GM12891 (cell line): ENCODE measurements at regions not wholly inside any gene's neighbourhood (a gene's known extent, or its start where the extent isn't known, plus 50 kb on each side); places are given as distances from the start of the nearest gene placed in this dataset.

Experiments
- POLR2A ChIP-seq: IDR thresholded peaks from 2 replicates; pipeline ENCODE4 v1.6.1; 2011; ENCODE audit warnings: low read depth, low read length, control low read depth
- POLR2AphosphoS5 ChIP-seq: IDR thresholded peaks from 2 replicates; pipeline ENCODE4 v1.6.1; 2011; ENCODE audit warnings: low read depth, low read length, control low read depth

GRCh38 chr12:42854208-42854607, 264.7 kb upstream of the PRICKLE1 start:
- no peak for TF ChIP-seq POLR2A
- TF ChIP-seq POLR2AphosphoS5, result no peak
